Spinal cord (tissue), 9 donors: ENCODE measurements at regions not wholly inside any gene's neighbourhood (a gene's known extent, or its start where the extent isn't known, plus 50 kb on each side); places are given as distances from the start of the nearest gene placed in this dataset.

Source experiments
- DNase-seq, 6 donors: peaks; one replicate each; pipeline versions ENCODE4 v3.0.0 to v3.0.0-alpha.2; 2013 to 2015; ENCODE audit warnings: low spot score in 6 of 6, low read depth in 4 of 6
- H3K27ac ChIP-seq: one replicate; pipeline ENCODE4 v1.5.1; 2013; ENCODE audit warnings: low read depth, low read length, control low read depth
- H3K27me3 ChIP-seq: one replicate; pipeline ENCODE4 v1.6.1; 2013; ENCODE audit warnings: low read length; ENCODE audit not compliant: control insufficient read depth, insufficient read depth
- H3K36me3 ChIP-seq: one replicate; pipeline ENCODE4 v1.6.1; 2013; ENCODE audit warnings: low read length; ENCODE audit not compliant: control insufficient read depth, insufficient read depth
- H3K4me1 ChIP-seq: one replicate; pipeline ENCODE4 v1.6.1; 2013; ENCODE audit warnings: low read length; ENCODE audit not compliant: control insufficient read depth, insufficient read depth
- H3K4me3 ChIP-seq: one replicate; pipeline ENCODE4 v1.5.1; 2013; ENCODE audit warnings: low read depth, low read length, control low read depth
- H3K9me3 ChIP-seq: one replicate; pipeline ENCODE4 v1.6.1; 2013; ENCODE audit warnings: low read length; ENCODE audit not compliant: control insufficient read depth, insufficient read depth
- WGBS: methylation state at CpG from one replicate; pipeline ENCODE4 v1.1.5; 2013; ENCODE audit warnings: missing lambda C conversion rate; ENCODE audit not compliant: insufficient coverage; 5-methylcytosine and 5-hydroxymethylcytosine counted together
- donor health status: healthy.

GRCh38 chr9:69955536-69956355 lies 87.9 kb upstream of the MAMDC2 start:
- Histone ChIP-seq H3K4me3 (no peak overlapping the region), H3K9me3 (no peaks in the 10 kb centered on the region), H3K4me1 (no peaks in the 10 kb centered on the region), H3K36me3 (no peaks in the 10 kb centered on the region), H3K27me3 (no peaks in the 10 kb centered on the region), H3K27ac (peak overlapping the region; percentile 16)
- WGBS: 83% methylated on average over 4 of the region's 6 CpGs
- DNase-seq: peak in 1 of 6 donors; percentile 65

GRCh38 chr9:69961843-69962242 lies 81.8 kb upstream of the MAMDC2 start:
- WGBS: 100% methylated on average over 1 of the region's 1 CpG
- no peaks in the 10 kb centered on the region for H3K9me3 ChIP-seq
- no peaks in the 10 kb centered on the region for H3K27me3 ChIP-seq
- peaks cover 9% of the 10 kb centered on the region for H3K4me1 ChIP-seq
- H3K4me3 ChIP-seq: no peak overlapping the region
- no peaks in the 10 kb centered on the region for H3K36me3 ChIP-seq
- no peak for DNase-seq
- H3K27ac ChIP-seq: no peak overlapping the region

- DNase-seq: peak in 4 of 6 donors; percentile 32 to 95 (median 62)
- Histone ChIP-seq H3K36me3 (no peaks in the 10 kb centered on the region), H3K9me3 (no peaks in the 10 kb centered on the region), H3K27me3 (no peaks in the 10 kb centered on the region), H3K4me1 (peaks cover 9% of the 10 kb centered on the region), H3K27ac (no peak overlapping the region), H3K4me3 (no peak overlapping the region)
- WGBS: 31% methylated on average over 4 of the region's 9 CpGs
Measured at GRCh38 chr9:69963803-69964202, 79.8 kb upstream of the MAMDC2 start.

- DNase-seq: no peak
- Histone ChIP-seq H3K4me1 (peaks cover 9% of the 10 kb centered on the region), H3K4me3 (no peak overlapping the region), H3K27me3 (no peaks in the 10 kb centered on the region), H3K27ac (no peak overlapping the region), H3K36me3 (no peaks in the 10 kb centered on the region), H3K9me3 (no peaks in the 10 kb centered on the region)
- no CpG with 5 or more reads among the region's 1 CpG for WGBS
Measured at GRCh38 chr9:69964446-69964845, 79.2 kb upstream of the MAMDC2 start.

GRCh38 chr9:69965416-69966145 lies 78.1 kb upstream of the MAMDC2 start:
- 91% methylated on average over 4 of the region's 6 CpGs for WGBS

GRCh38 chr9:69967344-69967743 lies 76.3 kb upstream of the MAMDC2 start:
- Histone ChIP-seq H3K9me3 (no peaks in the 10 kb centered on the region), H3K4me3 (no peak overlapping the region), H3K27ac (no peak overlapping the region), H3K36me3 (no peaks in the 10 kb centered on the region), H3K27me3 (no peaks in the 10 kb centered on the region), H3K4me1 (peaks cover 9% of the 10 kb centered on the region)
- no peak for DNase-seq
- WGBS: no CpG with 5 or more reads among the region's 1 CpG

More at GRCh38 chr9:69965416-69966145, 78.1 kb upstream of the MAMDC2 start:
- Histone ChIP-seq H3K4me1 (peaks cover 9% of the 10 kb centered on the region), H3K36me3 (no peaks in the 10 kb centered on the region), H3K9me3 (no peaks in the 10 kb centered on the region), H3K27me3 (no peaks in the 10 kb centered on the region), H3K4me3 (no peak overlapping the region), H3K27ac (no peak overlapping the region)
- no peak for DNase-seq

- WGBS: 100% methylated on average over 1 of the region's 1 CpG
- no peaks in the 10 kb centered on the region for H3K36me3 ChIP-seq
Measured at GRCh38 chr9:69970001-69970533, 73.6 kb upstream of the MAMDC2 start.

GRCh38 chr9:69971643-69972449 lies 71.8 kb upstream of the MAMDC2 start:
- no peak overlapping the region for H3K27ac ChIP-seq
- H3K4me1 ChIP-seq: no peaks in the 10 kb centered on the region
- WGBS: 65% methylated on average over 9 of the region's 16 CpGs
- no peak overlapping the region for H3K4me3 ChIP-seq
- no peaks in the 10 kb centered on the region for H3K9me3 ChIP-seq
- H3K36me3 ChIP-seq: no peaks in the 10 kb centered on the region
- DNase-seq: peak in 3 of 6 donors; percentile 25 to 76 (median 76)
- H3K27me3 ChIP-seq: no peaks in the 10 kb centered on the region

More at GRCh38 chr9:69970001-69970533, 73.6 kb upstream of the MAMDC2 start:
- H3K4me3 ChIP-seq: no peak overlapping the region
- H3K27me3 ChIP-seq: no peaks in the 10 kb centered on the region
- H3K9me3 ChIP-seq: no peaks in the 10 kb centered on the region
- no peak overlapping the region for H3K27ac ChIP-seq
- H3K4me1 ChIP-seq: no peaks in the 10 kb centered on the region
- DNase-seq: no peak

- DNase-seq: no peak
- Histone ChIP-seq H3K4me3 (no peak overlapping the region), H3K9me3 (no peaks in the 10 kb centered on the region), H3K36me3 (no peaks in the 10 kb centered on the region), H3K27ac (no peak overlapping the region), H3K27me3 (no peaks in the 10 kb centered on the region), H3K4me1 (no peaks in the 10 kb centered on the region)
- WGBS: 96% methylated on average over 3 of the region's 4 CpGs
Measured at GRCh38 chr9:69975681-69976080, 68.0 kb upstream of the MAMDC2 start.
